ENCODE measurements at regions not wholly inside any gene's neighbourhood (a gene's known extent, or its start where the extent isn't known, plus 50 kb on each side); places are given as distances from the start of the nearest gene placed in this dataset.

DNA sequence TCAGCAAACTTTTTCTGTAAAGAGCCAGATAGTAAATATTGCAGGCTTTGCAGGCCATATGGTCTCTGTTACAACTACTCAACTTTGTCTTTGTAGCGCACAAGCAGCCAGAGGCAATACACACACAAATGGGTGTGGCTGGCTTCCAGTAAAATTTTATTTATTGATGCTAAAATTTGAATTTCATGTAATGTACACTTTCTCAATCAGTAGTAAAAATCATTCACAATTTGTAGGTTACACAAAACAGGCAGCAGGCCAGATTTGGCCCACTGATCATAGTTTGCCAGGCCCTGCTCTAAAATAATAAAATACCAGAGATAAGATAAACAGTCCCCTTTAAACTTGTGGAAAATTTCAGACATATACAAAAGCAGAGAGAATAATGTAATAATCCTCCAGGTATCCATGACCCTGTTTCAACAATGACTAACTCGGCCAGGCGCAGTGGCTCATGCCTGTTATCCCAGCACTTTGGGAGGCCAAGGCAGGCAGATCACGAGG, 330.3 kb downstream of the SHQ1 start:
- Histone ChIP-seq H3K4me1 (ENCODE audit: control insufficient read depth, extremely low read depth, insufficient read depth, low read length) (no peaks in the 10 kb centered on the region), H3K4me3 (replicated peaks in 1 of 3; ENCODE audit: insufficient read depth in 1 of 3, low read depth in 1 of 3, low read length in 3 of 3) (no peak overlapping the region), H3K27me3 (ENCODE audit: control insufficient read depth in 2 of 2, insufficient read depth in 2 of 2, low read length in 2 of 2) (no peaks in the 10 kb centered on the region), H3K36me3 (ENCODE audit: control insufficient read depth in 2 of 2, extremely low read depth in 1 of 2, insufficient read depth in 2 of 2, low read length in 2 of 2) (no peaks in the 10 kb centered on the region), H3K79me2 (ENCODE audit: control insufficient read depth, insufficient read depth, low read length) (no peaks in the 10 kb centered on the region), H3K9ac (replicated peaks; ENCODE audit: extremely low read depth, insufficient read depth, low read length) (no peak overlapping the region), H3K9me1 (replicated peaks; ENCODE audit: control insufficient read depth, extremely low read depth, insufficient read depth, low read length) (no peaks in the 10 kb centered on the region), H3K9me3 (replicated peaks; ENCODE audit: control insufficient read depth, insufficient read depth, low read length) (no peaks in the 10 kb centered on the region), H4K20me1 (replicated peaks; ENCODE audit: control insufficient read depth, extremely low read depth, insufficient read depth, low read length) (no peaks in the 10 kb centered on the region), H3K27ac (ENCODE audit: insufficient read depth, low read depth, low read length) (no peak overlapping the region), H2AFZ (ENCODE audit: low read depth, low read length) (no peak overlapping the region), H3K4me2 (ENCODE audit: insufficient read depth, low read length) (no peak overlapping the region)
- TF ChIP-seq POLR2AphosphoS5 (IDR thresholded peaks at IDR 0.05; ENCODE audit: insufficient read depth, low read depth, low read length) (no peak), GATA2 (IDR thresholded peaks at IDR 0.05; ENCODE audit: insufficient read depth, insufficient read length, low read depth, low read length) (no peak), MYC (IDR thresholded peaks at IDR 0.05; ENCODE audit: low read depth, low read length) (no peak), JUN (IDR thresholded peaks at IDR 0.05; ENCODE audit: borderline replicate concordance, insufficient read depth, insufficient read length, low read depth) (no peak), EZH2 (IDR thresholded peaks at IDR 0.05; ENCODE audit: borderline replicate concordance, low read depth, low read length, severe bottlenecking) (no peak), FOS (IDR thresholded peaks at IDR 0.05; ENCODE audit: borderline replicate concordance, insufficient read depth, low read length) (no peak), POLR2A (IDR thresholded peaks at IDR 0.05; ENCODE audit: low read depth, low read length) (no peak)
- TF ChIP-seq, protein P1, sequence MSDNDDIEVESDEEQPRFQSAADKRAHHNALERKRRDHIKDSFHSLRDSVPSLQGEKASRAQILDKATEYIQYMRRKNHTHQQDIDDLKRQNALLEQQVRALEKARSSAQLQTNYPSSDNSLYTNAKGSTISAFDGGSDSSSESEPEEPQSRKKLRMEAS (IDR thresholded peaks at IDR 0.05; ENCODE audit: insufficient read depth, insufficient read length), result no peak
- TF ChIP-seq, protein P2, sequence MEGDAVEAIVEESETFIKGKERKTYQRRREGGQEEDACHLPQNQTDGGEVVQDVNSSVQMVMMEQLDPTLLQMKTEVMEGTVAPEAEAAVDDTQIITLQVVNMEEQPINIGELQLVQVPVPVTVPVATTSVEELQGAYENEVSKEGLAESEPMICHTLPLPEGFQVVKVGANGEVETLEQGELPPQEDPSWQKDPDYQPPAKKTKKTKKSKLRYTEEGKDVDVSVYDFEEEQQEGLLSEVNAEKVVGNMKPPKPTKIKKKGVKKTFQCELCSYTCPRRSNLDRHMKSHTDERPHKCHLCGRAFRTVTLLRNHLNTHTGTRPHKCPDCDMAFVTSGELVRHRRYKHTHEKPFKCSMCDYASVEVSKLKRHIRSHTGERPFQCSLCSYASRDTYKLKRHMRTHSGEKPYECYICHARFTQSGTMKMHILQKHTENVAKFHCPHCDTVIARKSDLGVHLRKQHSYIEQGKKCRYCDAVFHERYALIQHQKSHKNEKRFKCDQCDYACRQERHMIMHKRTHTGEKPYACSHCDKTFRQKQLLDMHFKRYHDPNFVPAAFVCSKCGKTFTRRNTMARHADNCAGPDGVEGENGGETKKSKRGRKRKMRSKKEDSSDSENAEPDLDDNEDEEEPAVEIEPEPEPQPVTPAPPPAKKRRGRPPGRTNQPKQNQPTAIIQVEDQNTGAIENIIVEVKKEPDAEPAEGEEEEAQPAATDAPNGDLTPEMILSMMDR (IDR thresholded peaks at IDR 0.05; ENCODE audit: extremely low read depth in 1 of 2, insufficient read depth in 1 of 2, low read depth in 1 of 2, low read length in 2 of 2), result no peak
- intact Hi-C loops (cut with micrococcal nuclease) (no loop called here), dilution Hi-C loops (cut with MboI; ENCODE audit: extremely low pct_ligation_motif_present, low sequenced_read_pairs) (no loop called here)
- BruUV-seq (replicated peaks), result no TSS peak
- CTCF ChIA-PET, result no interaction called here
- DNase-seq (ENCODE audit: low read depth, low spot score) (no peak), FAIRE-seq (no peak)
- POLR2A ChIA-PET, result no interaction called here

Measured in endothelial cell of umbilical vein (primary cell).